IMR-90 (cell line): ENCODE measurements at regions not wholly inside any gene's neighbourhood (a gene's known extent, or its start where the extent isn't known, plus 50 kb on each side); places are given as distances from the start of the nearest gene placed in this dataset.

Experiments
- ATAC-seq: fragments of 200-7000 bp; cut with Tn5 transposase; 2 replicates; pipeline ENCODE4 v1.9.1; 2020; ENCODE audit warnings: low read depth, mild to moderate bottlenecking, moderate library complexity
- BruUV-seq: library from RNA; stranded (reverse); fragments of 400-500 nt; replicated peaks from 2 replicates; lab custom pipeline; 2021; lab: Mats Ljungman, UMichigan
- CTCF ChIA-PET: fragments of 300-600 bp; formaldehyde crosslinking; extraction: SDS; loops from one replicate; lab custom pipeline; 2021; ENCODE audit warnings: antibody characterized with exemption; lab: Yijun Ruan, JAX
- POLR2A ChIA-PET: fragments of 300-600 bp; sonication (Branson Sonifier 250); formaldehyde crosslinking; loops from one replicate; lab custom pipeline; 2022; ENCODE audit warnings: antibody characterized with exemption; ENCODE audit not compliant: unreplicated experiment; lab: Charles Lee
- DNase-seq: peaks from one replicate; pipeline ENCODE4 v3.0.0; 2013
- H2AFZ ChIP-seq: replicated peaks from 2 replicates; pipeline ENCODE3; 2013; ENCODE audit warnings: low read length, mild to moderate bottlenecking; ENCODE audit not compliant: poor library complexity
- H2AK5ac ChIP-seq: 2 replicates; pipeline ENCODE4 v1.6.1; 2013; ENCODE audit warnings: low read depth, low read length, inconsistent platforms
- H2AK9ac ChIP-seq: replicated peaks from 2 replicates; pipeline ENCODE3; 2013; ENCODE audit warnings: mild to moderate bottlenecking, low read depth, low read length, moderate library complexity; ENCODE audit not compliant: poor library complexity
- H2BK120ac ChIP-seq: 2 replicates; pipeline ENCODE4 v1.6.1; 2013; ENCODE audit warnings: low read depth, low read length, inconsistent platforms
- H2BK15ac ChIP-seq: 3 replicates; pipeline ENCODE4 v1.6.1; 2013; ENCODE audit warnings: low read depth, low read length, inconsistent platforms
- H2BK20ac ChIP-seq: 2 replicates; pipeline ENCODE4 v1.6.1; 2013; ENCODE audit warnings: low read depth, mild to moderate bottlenecking, inconsistent platforms, low read length, moderate library complexity
- H2BK5ac ChIP-seq: 2 replicates; pipeline ENCODE4 v1.6.1; 2013; ENCODE audit warnings: mild to moderate bottlenecking, low read depth, low read length, inconsistent platforms; ENCODE audit not compliant: poor library complexity, severe bottlenecking
- H3K14ac ChIP-seq: replicated peaks from 2 replicates; pipeline ENCODE4 v1.6.1; 2013; ENCODE audit warnings: low read depth, low read length, inconsistent platforms
- H3K18ac ChIP-seq: 2 replicates; pipeline ENCODE4 v1.6.1; 2013; ENCODE audit warnings: low read depth, low read length, control low read depth
- H3K23ac ChIP-seq: 2 replicates; pipeline ENCODE4 v1.6.1; 2013; ENCODE audit warnings: low read depth, low read length, inconsistent platforms
- H3K27ac ChIP-seq: 2 replicates; pipeline ENCODE4 v1.5.1; 2013; ENCODE audit warnings: mild to moderate bottlenecking, control low read depth, low read length; ENCODE audit not compliant: insufficient read depth
- H3K27me3 ChIP-seq: 2 replicates; pipeline ENCODE4 v1.6.1; 2013; ENCODE audit warnings: low read length; ENCODE audit not compliant: control insufficient read depth, insufficient read depth
- H3K36me3 ChIP-seq: 2 replicates; pipeline ENCODE4 v1.6.1; 2013; ENCODE audit warnings: low read length, mixed read lengths; ENCODE audit not compliant: control insufficient read depth, insufficient read depth
- H3K4ac ChIP-seq: 2 replicates; pipeline ENCODE4 v1.6.1; 2013; ENCODE audit warnings: low read depth, low read length, inconsistent platforms
- H3K4me1 ChIP-seq: 2 replicates; pipeline ENCODE4 v1.6.1; 2013; ENCODE audit warnings: low read length, mixed read lengths; ENCODE audit not compliant: control insufficient read depth, insufficient read depth
- H3K4me2 ChIP-seq: 2 replicates; pipeline ENCODE4 v1.6.1; 2013; ENCODE audit warnings: low read depth, mild to moderate bottlenecking, control low read depth, low read length, moderate library complexity
- H3K4me3 ChIP-seq: 2 replicates; pipeline ENCODE4 v1.5.1; 2013; ENCODE audit warnings: low read depth, mild to moderate bottlenecking, control low read depth, low read length, moderate library complexity; ENCODE audit not compliant: insufficient read depth
- H3K56ac ChIP-seq: 2 replicates; pipeline ENCODE4 v1.6.1; 2013; ENCODE audit warnings: low read length, inconsistent platforms; ENCODE audit not compliant: insufficient read depth; ENCODE audit errors: extremely low read depth
- H3K79me1 ChIP-seq, 2 experiments: 2 replicates each; pipeline ENCODE4 v1.6.1; 2013; ENCODE audit warnings: low read length in 2 of 2, inconsistent platforms in 1 of 2, low read depth in 1 of 2
- H3K9ac ChIP-seq: 2 replicates; pipeline ENCODE4 v1.6.1; 2013; ENCODE audit warnings: low read depth, low read length, control low read depth
- H3K9me1 ChIP-seq: 2 replicates; pipeline ENCODE4 v1.6.1; 2013; ENCODE audit warnings: low read length, inconsistent platforms; ENCODE audit not compliant: insufficient read depth
- H3K9me3 ChIP-seq: 2 replicates; pipeline ENCODE4 v1.6.1; 2013; ENCODE audit warnings: low read length; ENCODE audit not compliant: control insufficient read depth, insufficient read depth
- H4K20me1 ChIP-seq: 2 replicates; pipeline ENCODE4 v1.6.1; 2013; ENCODE audit warnings: low read length, inconsistent platforms; ENCODE audit not compliant: insufficient read depth
- H4K5ac ChIP-seq: 2 replicates; pipeline ENCODE4 v1.6.1; 2013; ENCODE audit warnings: mild to moderate bottlenecking, low read depth, low read length, control low read depth
- H4K8ac ChIP-seq, 2 experiments: 2 replicates each; pipeline ENCODE4 v1.6.1; 2013; ENCODE audit warnings: low read depth in 2 of 2, low read length in 2 of 2, control low read depth in 1 of 2, inconsistent platforms in 1 of 2
- H4K91ac ChIP-seq: 2 replicates; pipeline ENCODE4 v1.6.1; 2013; ENCODE audit warnings: low read depth, low read length, inconsistent platforms; ENCODE audit not compliant: insufficient read depth
- CEBPB ChIP-seq: IDR thresholded peaks from 2 replicates; pipeline ENCODE4 v1.6.1; 2012; ENCODE audit warnings: low read depth, low read length, improper control_type of control experiment
- CHD1 ChIP-seq: IDR thresholded peaks from 2 replicates; pipeline ENCODE4 v1.6.1; 2012; ENCODE audit warnings: low read depth, low read length, improper control_type of control experiment
- ELK1 ChIP-seq: fragments of 150-350 bp; IDR thresholded peaks from 2 replicates; pipeline ENCODE4 v1.6.1; 2016; ENCODE audit warnings: low read depth, mild to moderate bottlenecking, low read length, moderate library complexity, borderline replicate concordance
- FOS ChIP-seq: fragments of 150-350 bp; IDR thresholded peaks from 2 replicates; pipeline ENCODE4 v1.6.1; 2016; ENCODE audit warnings: low read depth, low read length
- MAFK ChIP-seq: IDR thresholded peaks from 2 replicates; pipeline ENCODE4 v1.6.1; 2012; ENCODE audit warnings: low read depth, low read length, improper control_type of control experiment
- POLR2A ChIP-seq: IDR thresholded peaks from 2 replicates; pipeline ENCODE4 v1.6.1; 2012; ENCODE audit warnings: mild to moderate bottlenecking, low read depth, low read length
- RAD21 ChIP-seq: IDR thresholded peaks from 2 replicates; pipeline ENCODE4 v1.6.1; 2012; ENCODE audit warnings: low read length, improper control_type of control experiment
- RCOR1 ChIP-seq: IDR thresholded peaks from 2 replicates; pipeline ENCODE4 v1.6.1; 2012; ENCODE audit warnings: mild to moderate bottlenecking, low read length, improper control_type of control experiment; ENCODE audit not compliant: insufficient replicate concordance
- RFX5 ChIP-seq: IDR thresholded peaks from 2 replicates; pipeline ENCODE4 v1.8.0; 2012; ENCODE audit warnings: low read depth, mild to moderate bottlenecking, low read length, moderate library complexity
- SMC3 ChIP-seq: fragments of 150-350 bp; IDR thresholded peaks from 2 replicates; pipeline ENCODE4 v1.6.1; 2016; ENCODE audit warnings: low read depth, mild to moderate bottlenecking, antibody characterized with exemption, low read length, moderate library complexity
- USF2 ChIP-seq: fragments of 150-350 bp; IDR thresholded peaks from 2 replicates; pipeline ENCODE4 v1.6.1; 2017; ENCODE audit warnings: mild to moderate bottlenecking, antibody characterized with exemption, low read length, low read depth
- WGBS, 2 experiments: methylation state at CpG; one replicate each; pipeline versions ENCODE4 v1.1.5 to v1.1.7; 2013; ENCODE audit warnings: missing lambda C conversion rate in 2 of 2; ENCODE audit not compliant: insufficient read length in 1 of 2; ENCODE audit errors: extremely low coverage in 2 of 2; 5-methylcytosine and 5-hydroxymethylcytosine counted together
- dilution Hi-C: fragments of 300-500 bp; cut with HindIII; formaldehyde crosslinking; loops from one replicate; pipeline ENCODE4 v1.14.3; 2018; ENCODE audit warnings: low sequenced_read_pairs; ENCODE audit not compliant: unreplicated experiment
- in situ Hi-C: fragments of 300-500 bp; cut with MboI; formaldehyde crosslinking; loops from 3 replicates; pipeline ENCODE4 v1.14.3; 2019; ENCODE audit warnings: low sequenced_read_pairs, inconsistent platforms, mixed read lengths
- intact Hi-C: fragments of 100-400 bp; cut with micrococcal nuclease; formaldehyde crosslinking; loops from 2 replicates; pipeline ENCODE4 v1.10.0; 2022

GRCh38 chr2:7309582-7309981 is 392.4 kb downstream of the RNF144A start:
- Histone ChIP-seq H4K20me1 (no peaks in the 10 kb centered on the region), H3K18ac (no peak overlapping the region), H3K14ac (no peak overlapping the region), H2BK20ac (no peak overlapping the region), H3K27me3 (no peaks in the 10 kb centered on the region), H3K4me3 (no peak overlapping the region), H4K5ac (no peak overlapping the region), H2BK120ac (no peak overlapping the region), H4K91ac (no peak overlapping the region), H3K27ac (no peak overlapping the region), H3K9me1 (no peaks in the 10 kb centered on the region), H4K8ac (no peak overlapping the region), H2BK5ac (no peak overlapping the region), H2AFZ (no peak overlapping the region), H2AK5ac (no peak overlapping the region), H3K79me1 (no peaks in the 10 kb centered on the region), H3K9me3 (no peaks in the 10 kb centered on the region; the same call in 1 of the 2 replicates), H3K9ac (no peak overlapping the region), H3K56ac (no peak overlapping the region), H3K4me2 (no peak overlapping the region), H3K4me1 (no peaks in the 10 kb centered on the region), H2BK15ac (no peak overlapping the region), H3K23ac (no peak overlapping the region), H3K4ac (no peak overlapping the region), H2AK9ac (no peak overlapping the region), H3K36me3 (no peaks in the 10 kb centered on the region)
- dilution Hi-C loops, result no loop called here
- in situ Hi-C loops, result no loop called here
- CTCF ChIA-PET, result no interaction called here
- WGBS, 2 experiments, result 80% methylated on average over 1 of the region's 6 CpGs; no CpG with 5 or more reads in 1 of the 2 experiments
- TF ChIP-seq RCOR1 (no peak), FOS (no peak), SMC3 (no peak), CEBPB (no peak), ELK1 (no peak), CHD1 (no peak), MAFK (no peak), RAD21 (no peak), POLR2A (no peak), RFX5 (no peak), USF2 (no peak)
- no TSS peak for BruUV-seq
- intact Hi-C loops, result no loop called here
- POLR2A ChIA-PET, result no interaction called here
- ATAC-seq (no peak), DNase-seq (no peak)
